Smooth muscle cell (in vitro differentiated cells): ENCODE measurements at regions not wholly inside any gene's neighbourhood (a gene's known extent, or its start where the extent isn't known, plus 50 kb on each side); places are given as distances from the start of the nearest gene placed in this dataset.

Experiments
- DNase-seq: peaks from one replicate; lab custom pipeline; 2025; ENCODE audit not compliant: unreplicated experiment; lab: John Stamatoyannopoulos, UW
- H2AFZ ChIP-seq: fragments of 200-600 bp; sonication (generic); 2 replicates; pipeline ENCODE4 v1.6.0; 2016; ENCODE audit warnings: antibody characterized with exemption, low read depth, mild to moderate bottlenecking
- H3F3A ChIP-seq: fragments of 200-600 bp; sonication (generic); 2 replicates; pipeline ENCODE4 v1.6.0; 2017; ENCODE audit warnings: antibody characterized with exemption, low read depth
- H3K27ac ChIP-seq: fragments of 200-600 bp; sonication (generic); 2 replicates; pipeline ENCODE4 v1.5.1; 2016; ENCODE audit warnings: low read depth, mild to moderate bottlenecking
- H3K27me3 ChIP-seq: fragments of 200-600 bp; sonication (generic); 2 replicates; pipeline ENCODE4 v1.6.1; 2016; ENCODE audit warnings: low read depth, mild to moderate bottlenecking
- H3K36me3 ChIP-seq: fragments of 200-600 bp; sonication (generic); 2 replicates; pipeline ENCODE4 v1.5.1; 2016; ENCODE audit warnings: low read depth
- H3K4me1 ChIP-seq: fragments of 200-600 bp; sonication (generic); 2 replicates; pipeline ENCODE4 v1.5.1; 2016; ENCODE audit warnings: low read depth
- H3K4me2 ChIP-seq: fragments of 200-600 bp; sonication (generic); 2 replicates; pipeline ENCODE4 v1.6.0; 2016; ENCODE audit warnings: mild to moderate bottlenecking
- H3K4me3 ChIP-seq: fragments of 200-600 bp; sonication (generic); 2 replicates; pipeline ENCODE4 v1.5.1; 2016; ENCODE audit warnings: mild to moderate bottlenecking
- H3K79me2 ChIP-seq: fragments of 200-600 bp; sonication (generic); 2 replicates; pipeline ENCODE4 v1.6.0; 2016; ENCODE audit warnings: low read depth, mild to moderate bottlenecking
- H3K9ac ChIP-seq: fragments of 200-600 bp; sonication (generic); 2 replicates; pipeline ENCODE4 v1.6.0; 2016; ENCODE audit warnings: low read depth
- H3K9me3 ChIP-seq: fragments of 200-600 bp; sonication (generic); replicated peaks from 2 replicates; pipeline ENCODE4 v1.5.1; 2016; ENCODE audit warnings: low read depth
- H4K20me1 ChIP-seq: fragments of 200-600 bp; sonication (generic); 2 replicates; pipeline ENCODE4 v1.6.0; 2016; ENCODE audit warnings: low read depth
- CTCF ChIP-seq: fragments of 200-600 bp; sonication (generic); IDR thresholded peaks from 2 replicates; pipeline ENCODE4 v1.5.1; 2017; ENCODE audit warnings: borderline replicate concordance, mild to moderate bottlenecking, antibody characterized with exemption; ENCODE audit not compliant: insufficient read depth, poor library complexity, severe bottlenecking
- WGBS: methylation state at CpG from one replicate; pipeline ENCODE4 v1.1.7; 2016; ENCODE audit warnings: low lambda C conversion rate; 5-methylcytosine and 5-hydroxymethylcytosine counted together

- Histone ChIP-seq H3K27me3 (peaks cover 62% of the 10 kb centered on the region), H4K20me1 (no peaks in the 10 kb centered on the region), H3K4me3 (no peak overlapping the region), H3K9me3 (no peaks in the 10 kb centered on the region), H3K36me3 (no peaks in the 10 kb centered on the region), H3K4me2 (no peak overlapping the region), H3K9ac (no peak overlapping the region), H2AFZ (no peak overlapping the region), H3K79me2 (no peaks in the 10 kb centered on the region), H3K27ac (no peak overlapping the region), H3K4me1 (no peaks in the 10 kb centered on the region), H3F3A (no peaks in the 10 kb centered on the region)
- no peak for TF ChIP-seq CTCF
- DNase-seq = no peak
- 83% methylated on average over 2 of the region's 2 CpGs for WGBS
Observed at GRCh38 chr9:126221480-126221879, 105.1 kb upstream of the MVB12B start.

- H3K27me3 ChIP-seq = peaks cover 70% of the 10 kb centered on the region
- no peak overlapping the region for H3K9ac ChIP-seq
- WGBS = 86% methylated on average over 26 of the region's 26 CpGs
- no peaks in the 10 kb centered on the region for H3K4me1 ChIP-seq
- H3K79me2 ChIP-seq = no peaks in the 10 kb centered on the region
- no peak overlapping the region for H3K4me3 ChIP-seq
- DNase-seq = no peak
- no peak for TF ChIP-seq CTCF
- no peak overlapping the region for H3K4me2 ChIP-seq
- no peak overlapping the region for H2AFZ ChIP-seq
- no peaks in the 10 kb centered on the region for H3F3A ChIP-seq
- H3K27ac ChIP-seq = no peak overlapping the region
- H4K20me1 ChIP-seq = no peaks in the 10 kb centered on the region
- no peaks in the 10 kb centered on the region for H3K36me3 ChIP-seq
- no peaks in the 10 kb centered on the region for H3K9me3 ChIP-seq
Observed at GRCh38 chr9:126222363-126222834, 104.2 kb upstream of the MVB12B start.

GRCh38 chr9:126222835-126223431 is 103.7 kb upstream of the MVB12B start:
- Histone ChIP-seq H2AFZ (no peak overlapping the region), H3F3A (no peaks in the 10 kb centered on the region), H3K36me3 (no peaks in the 10 kb centered on the region), H3K27me3 (peaks cover 72% of the 10 kb centered on the region), H3K79me2 (no peaks in the 10 kb centered on the region), H3K4me2 (no peak overlapping the region), H3K4me1 (no peaks in the 10 kb centered on the region), H3K9ac (no peak overlapping the region), H4K20me1 (no peaks in the 10 kb centered on the region), H3K9me3 (no peaks in the 10 kb centered on the region), H3K27ac (no peak overlapping the region), H3K4me3 (no peak overlapping the region)
- DNase-seq = no peak
- 85% methylated on average over 29 of the region's 29 CpGs for WGBS
- no peak for TF ChIP-seq CTCF

GRCh38 chr9:126223798-126224531 is 102.7 kb upstream of the MVB12B start:
- H3K79me2 ChIP-seq = no peaks in the 10 kb centered on the region
- DNase-seq = no peak
- no peak overlapping the region for H3K4me2 ChIP-seq
- H3K27me3 ChIP-seq = peaks cover 74% of the 10 kb centered on the region
- no peaks in the 10 kb centered on the region for H4K20me1 ChIP-seq
- no peaks in the 10 kb centered on the region for H3K9me3 ChIP-seq
- no peaks in the 10 kb centered on the region for H3F3A ChIP-seq
- H2AFZ ChIP-seq = no peak overlapping the region
- no peak overlapping the region for H3K27ac ChIP-seq
- no peak overlapping the region for H3K4me3 ChIP-seq
- H3K4me1 ChIP-seq = no peaks in the 10 kb centered on the region
- H3K9ac ChIP-seq = no peak overlapping the region
- no peak for TF ChIP-seq CTCF
- H3K36me3 ChIP-seq = no peaks in the 10 kb centered on the region
- WGBS = 79% methylated on average over 6 of the region's 6 CpGs
